ENCODE measurements at regions not wholly inside any gene's neighbourhood (a gene's known extent, or its start where the extent isn't known, plus 50 kb on each side); places are given as distances from the start of the nearest gene placed in this dataset.

- TF ChIP-seq POLR2A (IDR thresholded peaks at IDR 0.05): no peak
- no peak for TF ChIP-seq CTCF (IDR thresholded peaks at IDR 0.05)
Measured at GRCh38 chr9:28810388-28811075, 1237.3 kb upstream of the C9orf72 start.

Measured in lower leg skin (tissue), 3 donors.